Parathyroid adenoma (tissue), 2 donors: ENCODE measurements at regions not wholly inside any gene's neighbourhood (a gene's known extent, or its start where the extent isn't known, plus 50 kb on each side); places are given as distances from the start of the nearest gene placed in this dataset.

Experiments used
- H2AFZ ChIP-seq: fragments of 300-600 bp; sonication (generic); one replicate; pipeline ENCODE4 v1.7.0; 2017; ENCODE audit warnings: antibody characterized with exemption, mild to moderate bottlenecking
- H3K27ac ChIP-seq: fragments of 300-600 bp; sonication (generic); one replicate; pipeline ENCODE4 v1.7.0; 2017
- H3K27me3 ChIP-seq: fragments of 300-600 bp; sonication (generic); one replicate; pipeline ENCODE4 v1.7.0; 2017; ENCODE audit warnings: low read length; ENCODE audit not compliant: control insufficient read depth, insufficient read depth
- H3K36me3 ChIP-seq: fragments of 300-600 bp; sonication (generic); one replicate; pipeline ENCODE4 v1.7.0; 2017; ENCODE audit warnings: low read length; ENCODE audit not compliant: control insufficient read depth, insufficient read depth
- H3K4me1 ChIP-seq: fragments of 300-600 bp; sonication (generic); one replicate; pipeline ENCODE4 v1.7.0; 2017; ENCODE audit warnings: control low read depth
- H3K4me2 ChIP-seq: fragments of 300-600 bp; sonication (generic); one replicate; pipeline ENCODE4 v1.7.0; 2017; ENCODE audit warnings: low read length
- H3K4me3 ChIP-seq: fragments of 300-600 bp; sonication (generic); one replicate; pipeline ENCODE4 v1.7.0; 2017; ENCODE audit warnings: low read depth, low read length
- H3K79me2 ChIP-seq: fragments of 300-600 bp; sonication (generic); one replicate; pipeline ENCODE4 v1.7.0; 2017; ENCODE audit warnings: control low read depth
- H3K9ac ChIP-seq: fragments of 300-600 bp; sonication (generic); one replicate; pipeline ENCODE4 v1.7.0; 2017; ENCODE audit warnings: mild to moderate bottlenecking
- H3K9me3 ChIP-seq: fragments of 300-600 bp; sonication (generic); one replicate; pipeline ENCODE4 v1.7.0; 2017; ENCODE audit warnings: low read length; ENCODE audit not compliant: control insufficient read depth
- TF ChIP-seq, protein P1 (sequence below): fragments of 300-600 bp; sonication (generic); IDR thresholded peaks from one replicate; pipeline ENCODE4 v1.7.0; 2017; ENCODE audit warnings: antibody characterized with exemption, mild to moderate bottlenecking
- donor health status: primary hyperparathyroidism.

DNA sequence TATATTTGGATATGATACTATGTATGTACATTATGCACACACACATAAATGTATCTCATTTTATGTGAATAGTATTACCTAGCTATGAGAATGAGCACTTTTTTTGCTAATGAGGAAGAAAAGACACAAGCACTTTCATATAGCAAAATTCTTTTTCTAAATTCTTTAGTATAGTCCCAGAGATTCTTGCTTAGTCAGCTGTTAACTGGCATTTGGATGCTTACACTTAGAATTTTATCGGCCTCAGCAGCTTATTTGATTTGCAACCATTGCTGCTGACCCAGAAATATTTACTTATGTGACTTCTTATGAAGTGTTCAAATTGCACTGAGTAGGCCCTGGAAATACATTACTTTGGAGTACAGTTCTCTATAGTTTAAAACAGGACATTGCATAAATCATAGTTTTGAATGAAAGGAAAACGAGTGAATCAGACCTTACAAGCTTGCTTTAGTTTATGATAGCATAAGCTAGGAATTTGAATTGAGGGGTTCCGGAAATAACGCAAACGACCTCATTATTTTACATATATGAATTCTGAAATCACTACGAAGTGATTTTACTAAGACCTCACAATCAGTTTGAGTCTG, 653.9 kb upstream of the NEGR1 start:
- Histone ChIP-seq H3K27ac (no peak overlapping the region), H3K9me3 (no peaks in the 10 kb centered on the region), H3K79me2 (no peaks in the 10 kb centered on the region), H3K36me3 (no peaks in the 10 kb centered on the region), H3K4me3 (no peak overlapping the region), H3K9ac (no peak overlapping the region), H3K4me1 (no peaks in the 10 kb centered on the region), H3K4me2 (no peak overlapping the region), H2AFZ (no peak overlapping the region), H3K27me3 (no peaks in the 10 kb centered on the region)
- TF ChIP-seq, protein P1, sequence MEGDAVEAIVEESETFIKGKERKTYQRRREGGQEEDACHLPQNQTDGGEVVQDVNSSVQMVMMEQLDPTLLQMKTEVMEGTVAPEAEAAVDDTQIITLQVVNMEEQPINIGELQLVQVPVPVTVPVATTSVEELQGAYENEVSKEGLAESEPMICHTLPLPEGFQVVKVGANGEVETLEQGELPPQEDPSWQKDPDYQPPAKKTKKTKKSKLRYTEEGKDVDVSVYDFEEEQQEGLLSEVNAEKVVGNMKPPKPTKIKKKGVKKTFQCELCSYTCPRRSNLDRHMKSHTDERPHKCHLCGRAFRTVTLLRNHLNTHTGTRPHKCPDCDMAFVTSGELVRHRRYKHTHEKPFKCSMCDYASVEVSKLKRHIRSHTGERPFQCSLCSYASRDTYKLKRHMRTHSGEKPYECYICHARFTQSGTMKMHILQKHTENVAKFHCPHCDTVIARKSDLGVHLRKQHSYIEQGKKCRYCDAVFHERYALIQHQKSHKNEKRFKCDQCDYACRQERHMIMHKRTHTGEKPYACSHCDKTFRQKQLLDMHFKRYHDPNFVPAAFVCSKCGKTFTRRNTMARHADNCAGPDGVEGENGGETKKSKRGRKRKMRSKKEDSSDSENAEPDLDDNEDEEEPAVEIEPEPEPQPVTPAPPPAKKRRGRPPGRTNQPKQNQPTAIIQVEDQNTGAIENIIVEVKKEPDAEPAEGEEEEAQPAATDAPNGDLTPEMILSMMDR: no peak

DNA sequence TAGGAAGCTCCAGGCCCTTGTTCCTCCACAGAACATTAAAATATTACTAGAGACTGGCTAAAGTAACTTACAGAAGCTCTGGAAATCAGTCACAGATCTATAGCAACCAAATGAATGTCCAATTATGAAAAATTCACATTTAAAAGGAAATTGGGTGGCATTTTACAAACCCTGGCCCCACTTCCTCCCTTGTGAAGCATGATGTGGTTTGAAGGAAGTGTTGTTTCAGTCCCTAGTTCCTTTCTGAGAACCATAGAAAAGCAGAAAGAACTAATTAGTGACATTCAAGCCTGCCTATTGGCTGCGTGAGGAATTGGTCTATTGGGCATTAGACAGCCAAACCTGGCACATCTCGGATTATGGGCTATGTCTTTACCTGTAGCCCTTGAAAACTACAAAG, 649.7 kb upstream of the NEGR1 start:
- H3K4me1 ChIP-seq: no peaks in the 10 kb centered on the region
- no peak overlapping the region for H3K27ac ChIP-seq
- no peaks in the 10 kb centered on the region for H3K36me3 ChIP-seq
- H3K4me2 ChIP-seq: no peak overlapping the region
- TF ChIP-seq, protein P1: no peak
- H2AFZ ChIP-seq: no peak overlapping the region
- H3K4me3 ChIP-seq: no peak overlapping the region
- H3K79me2 ChIP-seq: no peaks in the 10 kb centered on the region
- no peak overlapping the region for H3K9ac ChIP-seq
- H3K9me3 ChIP-seq: no peaks in the 10 kb centered on the region
- H3K27me3 ChIP-seq: no peaks in the 10 kb centered on the region

DNA sequence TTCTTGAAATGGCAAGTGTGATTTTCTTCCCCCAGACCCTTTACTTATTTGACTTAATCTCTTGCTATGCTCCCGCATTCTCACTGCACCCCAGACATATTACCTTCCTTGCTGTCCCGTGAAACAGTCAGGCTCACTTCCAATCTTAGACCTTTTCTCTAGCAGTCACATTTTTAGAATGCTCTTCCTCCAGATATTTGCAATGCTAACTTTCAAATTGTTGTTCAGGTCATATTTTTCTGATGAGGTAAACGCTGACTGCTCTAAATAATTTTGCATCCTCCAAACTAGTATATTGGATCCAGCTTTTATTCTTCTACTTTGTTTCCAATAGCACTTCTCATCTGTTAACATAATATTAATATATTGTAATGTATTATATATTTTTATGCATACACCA, 648.2 kb upstream of the NEGR1 start:
- Histone ChIP-seq H3K4me1 (no peaks in the 10 kb centered on the region), H3K79me2 (no peaks in the 10 kb centered on the region)

DNA sequence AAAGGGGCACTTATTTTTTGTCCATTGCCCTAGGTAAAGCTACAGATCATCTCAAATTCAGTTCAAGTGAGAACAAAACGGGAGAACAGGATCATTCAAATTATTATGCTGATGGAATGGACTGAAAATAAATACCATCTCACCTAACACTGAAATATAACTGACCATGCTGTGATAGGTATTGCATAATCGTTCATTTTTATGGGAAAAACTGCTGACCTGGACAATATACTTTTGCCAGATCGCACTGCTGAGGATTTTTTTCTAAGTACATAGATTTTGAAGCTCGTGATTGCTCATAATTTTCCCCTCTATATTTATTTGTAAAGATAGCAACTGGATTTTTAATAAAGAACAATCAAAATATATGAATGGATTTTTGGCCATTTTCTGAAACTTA, 636.6 kb upstream of the NEGR1 start:
- no peak overlapping the region for H3K27ac ChIP-seq
- H3K9ac ChIP-seq: no peak overlapping the region
- no peak overlapping the region for H2AFZ ChIP-seq
- H3K4me2 ChIP-seq: no peak overlapping the region
- no peaks in the 10 kb centered on the region for H3K27me3 ChIP-seq
- no peaks in the 10 kb centered on the region for H3K4me1 ChIP-seq
- H3K4me3 ChIP-seq: no peak overlapping the region
- TF ChIP-seq, protein P1: no peak
- no peaks in the 10 kb centered on the region for H3K36me3 ChIP-seq
- no peaks in the 10 kb centered on the region for H3K9me3 ChIP-seq
- H3K79me2 ChIP-seq: no peaks in the 10 kb centered on the region

More for the DNA sequence above, 648.2 kb upstream of the NEGR1 start:
- H3K9ac ChIP-seq: no peak overlapping the region
- TF ChIP-seq, protein P1: no peak
- no peaks in the 10 kb centered on the region for H3K27me3 ChIP-seq
- no peak overlapping the region for H3K4me3 ChIP-seq
- no peaks in the 10 kb centered on the region for H3K36me3 ChIP-seq
- no peaks in the 10 kb centered on the region for H3K9me3 ChIP-seq
- H2AFZ ChIP-seq: no peak overlapping the region
- H3K4me2 ChIP-seq: no peak overlapping the region
- H3K27ac ChIP-seq: no peak overlapping the region

DNA sequence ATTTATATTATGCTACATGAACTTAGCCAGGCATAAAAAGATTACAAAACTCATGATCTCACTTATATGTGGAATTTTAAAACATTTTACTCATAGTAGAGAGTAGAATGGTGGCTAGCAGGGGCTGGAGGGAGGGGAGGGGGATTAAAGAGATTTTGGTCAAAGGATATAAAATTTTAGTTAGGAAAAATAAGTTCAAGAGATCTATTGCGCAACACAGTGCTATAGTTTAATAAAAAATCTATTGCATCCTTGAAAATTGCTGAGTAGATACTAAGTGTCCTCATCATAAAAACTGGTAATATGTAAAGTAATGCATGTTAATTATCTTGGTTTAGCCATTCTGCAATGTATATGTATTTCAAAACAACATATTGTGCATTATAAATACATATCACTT, 635.6 kb upstream of the NEGR1 start:
- no peak overlapping the region for H2AFZ ChIP-seq
- H3K27ac ChIP-seq: no peak overlapping the region
- no peaks in the 10 kb centered on the region for H3K4me1 ChIP-seq
- H3K27me3 ChIP-seq: no peaks in the 10 kb centered on the region
- no peaks in the 10 kb centered on the region for H3K9me3 ChIP-seq
- H3K36me3 ChIP-seq: no peaks in the 10 kb centered on the region
- no peaks in the 10 kb centered on the region for H3K79me2 ChIP-seq
- H3K4me2 ChIP-seq: no peak overlapping the region
- H3K4me3 ChIP-seq: no peak overlapping the region
- H3K9ac ChIP-seq: no peak overlapping the region
- TF ChIP-seq, protein P1: no peak
